Activated CD4-positive, alpha-beta T cell treated with anti-CD3 and anti-CD28 coated beads, Interleukin-10, Interleukin-2, amounts not matched to agents 100 ng/mL and 50 ng/mL, durations not matched to agents 16 hours and 8 hours (primary cell): ENCODE measurements at regions not wholly inside any gene's neighbourhood (a gene's known extent, or its start where the extent isn't known, plus 50 kb on each side); places are given as distances from the start of the nearest gene placed in this dataset.

Source experiments
- DNase-seq: peaks from one replicate; pipeline ENCODE4 v3.0.0-alpha.2; 2020

DNA sequence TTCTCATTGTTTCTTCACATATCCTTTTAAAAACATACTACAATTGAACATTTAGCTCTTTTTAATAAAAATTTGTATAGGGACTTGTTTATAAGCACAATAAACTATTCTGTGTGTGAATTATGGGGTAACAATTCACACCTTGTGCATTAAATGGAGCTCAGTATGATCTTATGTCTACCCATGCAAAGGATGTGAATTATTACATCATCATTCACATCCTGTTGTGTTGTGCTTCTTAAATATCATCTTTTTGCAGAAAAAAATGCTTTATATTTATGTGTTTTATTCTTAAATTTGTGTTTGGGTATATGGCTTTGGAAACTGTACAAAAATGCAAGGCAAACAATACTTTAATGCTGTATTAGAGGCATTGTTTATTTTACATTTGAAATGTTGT lies 96.7 kb upstream of the PABPC4L start:
- no peak for DNase-seq

DNA sequence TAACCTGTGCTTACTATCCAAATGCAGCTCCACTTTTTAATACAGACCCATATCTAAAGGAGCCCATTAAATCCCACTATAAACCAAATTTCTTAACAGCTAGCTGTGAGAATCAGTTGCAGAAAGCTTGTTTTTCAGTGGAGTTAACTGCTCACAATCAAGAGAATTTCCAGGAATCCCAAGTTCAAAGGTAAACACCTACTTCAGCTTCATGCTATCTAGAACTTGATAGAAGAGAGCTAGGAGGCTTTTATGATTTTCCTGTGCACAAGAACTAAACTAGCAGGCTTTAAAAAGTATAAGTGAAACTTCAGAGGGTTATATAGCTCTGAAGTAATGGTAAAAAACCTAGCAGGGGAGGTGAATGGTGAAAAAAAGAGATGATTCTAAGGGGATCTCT lies 96.2 kb upstream of the PABPC4L start:
- DNase-seq = no peak

DNA sequence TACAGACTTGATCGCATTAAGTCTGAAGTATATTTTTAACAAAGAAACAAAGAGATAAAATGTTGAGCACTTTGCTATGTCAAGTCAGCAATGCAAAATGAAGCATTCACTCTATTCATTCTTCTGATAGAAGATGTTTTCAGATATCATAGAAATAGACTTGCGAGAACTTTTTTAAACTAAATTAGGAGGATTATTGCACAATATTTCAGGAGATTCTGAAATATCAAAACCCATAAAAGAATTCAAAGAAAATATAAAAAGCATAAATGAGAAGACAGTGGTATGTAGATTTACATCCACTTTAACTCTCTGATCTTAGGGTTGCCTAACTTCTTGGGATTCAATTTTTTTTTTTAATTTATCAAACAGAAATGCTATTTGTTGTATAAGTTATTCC lies 81.1 kb upstream of the PABPC4L start:
- no peak for DNase-seq

DNA sequence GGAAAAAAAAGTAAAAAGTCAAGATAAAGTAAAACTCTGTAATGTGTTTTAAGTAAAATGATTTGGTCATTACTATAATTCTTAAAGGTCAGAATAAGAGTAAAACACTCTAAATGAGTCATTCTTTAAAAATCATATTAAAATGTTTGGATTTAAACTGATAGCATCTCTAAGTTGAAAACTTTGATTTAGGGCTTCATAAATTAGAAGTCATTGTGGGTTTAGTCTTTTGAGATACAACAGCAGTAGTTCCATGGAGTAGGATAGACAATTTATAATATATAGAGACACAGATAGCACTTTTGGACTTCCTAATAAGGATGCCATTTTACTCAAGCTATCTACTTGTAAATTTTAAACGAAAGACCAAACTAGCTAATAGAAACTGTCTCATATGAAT lies 77.1 kb upstream of the PABPC4L start:
- DNase-seq = no peak

DNA sequence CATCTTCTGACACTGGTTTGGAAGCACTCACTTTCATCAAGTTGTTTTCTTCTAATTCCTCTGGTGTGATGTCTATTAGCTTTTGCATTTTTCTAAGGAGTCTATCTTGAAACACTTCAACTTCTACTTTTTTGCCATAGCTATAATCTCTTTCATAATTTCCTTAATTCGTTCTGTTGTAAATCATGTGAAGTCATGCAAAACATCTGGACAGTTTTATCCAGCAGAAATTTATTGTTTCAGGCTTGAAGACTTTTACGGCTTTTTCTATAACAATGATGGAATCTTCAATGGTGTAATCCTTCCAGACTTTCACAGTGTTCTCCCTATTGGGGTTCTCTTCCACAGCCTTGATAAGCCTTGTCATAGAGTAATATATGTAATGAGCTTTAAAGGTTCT lies 74.9 kb upstream of the PABPC4L start:
- DNase-seq = no peak

DNA sequence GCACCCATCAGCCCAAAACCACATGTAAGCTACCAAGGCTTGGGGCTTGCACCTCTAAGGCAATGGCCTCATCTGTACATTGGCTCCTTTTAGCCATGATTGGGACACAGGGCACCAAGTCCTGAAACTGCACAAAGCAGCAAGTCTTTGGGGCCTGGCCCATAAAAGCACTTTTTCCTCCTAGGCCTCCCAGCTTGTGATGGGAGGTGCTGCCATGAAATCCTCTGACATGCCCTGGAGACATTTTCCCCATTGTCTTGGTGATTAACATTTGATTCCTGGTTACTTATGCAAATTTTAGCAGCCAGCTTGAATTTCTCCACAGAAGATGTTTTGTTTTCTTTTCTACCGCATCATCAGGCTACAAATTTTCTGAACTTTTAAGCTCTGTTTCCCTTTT lies 58.5 kb upstream of the PABPC4L start:
- DNase-seq = no peak
